HG03442 (cell line): ENCODE measurements at regions not wholly inside any gene's neighbourhood (a gene's known extent, or its start where the extent isn't known, plus 50 kb on each side); places are given as distances from the start of the nearest gene placed in this dataset.
"Not testable (repeated sequence)": the region's sequence is repeated elsewhere in the genome, so short reads cannot be mapped to it uniquely, and the experiment has no call there.

Experiments used
- ATAC-seq: cut with Tn5 transposase; IDR thresholded peaks from one replicate; pipeline ENCODE4 v1.9.1; 2021; ENCODE audit warnings: mild to moderate bottlenecking, moderate library complexity; ENCODE audit not compliant: unreplicated experiment

GRCh38 chr3:34895841-34896240 is 743.5 kb upstream of the ARPP21 start:
- ATAC-seq, result no peak

GRCh38 chr3:34909679-34910078 is 729.6 kb upstream of the ARPP21 start:
- not testable (repeated sequence) for ATAC-seq

GRCh38 chr3:34919025-34919424 is 720.3 kb upstream of the ARPP21 start:
- no peak for ATAC-seq

GRCh38 chr3:34920806-34921205 is 718.5 kb upstream of the ARPP21 start:
- ATAC-seq, result no peak

- no peak for ATAC-seq
These were observed 714.4 kb upstream of the ARPP21 start for GRCh38 chr3:34924961-34925360.

GRCh38 chr3:34925851-34926250 is 713.5 kb upstream of the ARPP21 start:
- no peak for ATAC-seq

- ATAC-seq, result no peak
These were observed 710.3 kb upstream of the ARPP21 start for GRCh38 chr3:34929036-34929435.

GRCh38 chr3:34934660-34935059 is 704.7 kb upstream of the ARPP21 start:
- no peak for ATAC-seq

- no peak for ATAC-seq
These were observed 700.5 kb upstream of the ARPP21 start for GRCh38 chr3:34938784-34939183.

GRCh38 chr3:34942256-34942655 is 697.1 kb upstream of the ARPP21 start:
- no peak for ATAC-seq

- ATAC-seq, result no peak
These were observed 691.5 kb upstream of the ARPP21 start for GRCh38 chr3:34947834-34948233.

- ATAC-seq, result no peak
These were observed 690.8 kb upstream of the ARPP21 start for GRCh38 chr3:34948517-34948916.

GRCh38 chr3:34955680-34956079 is 683.6 kb upstream of the ARPP21 start:
- no peak for ATAC-seq

GRCh38 chr3:34956511-34956910 is 682.8 kb upstream of the ARPP21 start:
- ATAC-seq, result no peak

- no peak for ATAC-seq
These were observed 681.6 kb upstream of the ARPP21 start for GRCh38 chr3:34957677-34958076.

- no peak for ATAC-seq
These were observed 669.8 kb upstream of the ARPP21 start for GRCh38 chr3:34969513-34969912.

GRCh38 chr3:34972481-34972880 is 666.8 kb upstream of the ARPP21 start:
- ATAC-seq, result no peak

GRCh38 chr3:34973586-34973985 is 665.7 kb upstream of the ARPP21 start:
- ATAC-seq, result no peak

GRCh38 chr3:34983631-34984030 is 655.7 kb upstream of the ARPP21 start:
- ATAC-seq, result no peak

GRCh38 chr3:34988296-34988695 is 651.0 kb upstream of the ARPP21 start:
- ATAC-seq, result no peak

GRCh38 chr3:34995796-34996430 is 643.4 kb upstream of the ARPP21 start:
- ATAC-seq, result no peak

GRCh38 chr3:34998902-34999301 is 640.4 kb upstream of the ARPP21 start:
- no peak for ATAC-seq

- ATAC-seq, result no peak
These were observed 627.1 kb upstream of the ARPP21 start for GRCh38 chr3:35012214-35012613.
